Non-pigmented ciliary epithelial cell (primary cell): ENCODE measurements at regions not wholly inside any gene's neighbourhood (a gene's known extent, or its start where the extent isn't known, plus 50 kb on each side); places are given as distances from the start of the nearest gene placed in this dataset.
A peak's percentile ranks its signal among the peaks of the same experiment; 100 is the strongest.

Experiments used
- DNase-seq: peaks from one replicate; pipeline ENCODE4 v3.0.0-alpha.2; 2010; ENCODE audit warnings: low read depth

DNA sequence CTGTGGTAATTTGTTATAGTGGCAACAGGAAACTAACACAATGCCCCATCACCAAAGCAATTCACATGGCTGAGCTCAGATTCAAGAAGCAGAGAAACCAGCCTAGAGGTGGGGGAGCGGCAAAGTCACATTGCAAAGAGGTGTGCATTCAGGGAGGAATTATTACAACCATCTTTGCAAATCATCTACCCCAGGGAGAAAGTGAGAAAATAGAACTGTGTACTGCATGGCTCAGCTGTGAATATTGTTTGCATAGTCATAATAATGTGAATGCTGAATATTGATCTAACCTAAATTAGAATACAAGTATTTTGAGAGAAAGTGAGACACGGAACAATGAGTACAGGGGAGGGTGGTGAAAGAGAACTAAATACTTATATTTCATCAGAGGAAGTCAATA lies 387.9 kb downstream of the BCOR start:
- DNase-seq: no peak

DNA sequence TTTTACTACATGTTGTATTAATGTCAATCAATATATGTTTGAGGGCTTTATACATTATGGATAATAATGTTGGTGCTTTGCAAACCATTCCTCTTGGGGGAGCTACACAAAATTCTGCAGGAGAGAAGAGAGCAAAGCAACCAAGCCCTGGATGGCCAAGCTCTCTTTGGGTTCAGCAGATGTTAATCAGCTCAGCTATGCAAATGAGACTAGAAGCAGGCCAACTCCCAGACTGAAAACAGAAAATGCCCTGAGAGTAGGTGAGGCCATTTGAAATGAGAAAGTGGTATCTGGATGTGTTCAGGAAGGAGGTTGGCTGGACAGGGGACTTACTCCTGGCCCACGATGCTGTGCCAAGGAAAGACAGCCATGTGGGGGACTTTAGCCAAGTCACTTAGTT lies 387.0 kb downstream of the BCOR start:
- no peak for DNase-seq

DNA sequence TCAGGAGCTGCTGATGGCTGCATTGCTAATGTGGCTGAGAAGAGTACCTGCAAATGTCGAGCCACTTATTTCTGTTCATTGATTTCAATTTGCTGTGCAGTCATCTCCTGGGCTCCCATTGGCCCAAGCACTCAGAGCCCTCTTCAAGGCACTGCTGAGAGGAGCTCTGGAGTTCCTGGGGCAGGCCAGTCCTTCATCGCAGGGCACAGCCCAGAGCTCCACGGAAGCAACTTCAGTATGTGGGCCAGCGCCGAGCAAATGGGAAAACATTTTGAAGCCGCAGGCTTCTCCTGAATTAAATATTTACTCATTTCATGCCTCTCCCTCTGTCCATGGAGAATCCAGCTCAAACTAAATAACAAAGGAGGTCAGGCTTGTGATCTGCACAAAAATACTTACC lies 383.3 kb downstream of the BCOR start:
- no peak for DNase-seq

DNA sequence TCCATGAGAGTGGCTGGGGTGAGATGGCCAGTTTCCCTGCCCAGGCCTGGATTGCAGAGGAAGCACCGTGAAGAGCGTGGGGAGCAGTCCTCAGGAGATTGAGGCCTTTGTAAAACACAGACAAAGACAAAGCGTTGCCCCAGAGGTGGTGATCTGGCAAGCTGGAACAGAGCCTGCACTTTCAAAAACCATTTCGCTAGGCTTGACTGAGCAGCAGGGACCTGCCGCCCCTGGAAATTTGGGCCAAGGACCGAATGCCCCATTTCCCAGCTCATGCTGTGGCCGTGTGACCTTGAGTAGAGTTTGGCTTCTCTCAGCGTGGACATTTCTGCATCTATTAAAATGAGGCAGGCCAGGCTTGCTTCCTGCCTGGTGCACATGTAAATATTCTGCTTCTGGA lies 381.4 kb downstream of the BCOR start:
- no peak for DNase-seq

GRCh38 chrX:39716802-39717540 lies 380.8 kb downstream of the BCOR start:
- DNase-seq: no peak

- no peak for DNase-seq
Observed at GRCh38 chrX:39718981-39719380, 378.8 kb downstream of the BCOR start.

GRCh38 chrX:39720945-39721344 lies 376.8 kb downstream of the BCOR start:
- no peak for DNase-seq

GRCh38 chrX:39721566-39722279 lies 376.0 kb downstream of the BCOR start:
- DNase-seq: no peak

GRCh38 chrX:39724544-39724943 lies 373.2 kb downstream of the BCOR start:
- DNase-seq: no peak

DNA sequence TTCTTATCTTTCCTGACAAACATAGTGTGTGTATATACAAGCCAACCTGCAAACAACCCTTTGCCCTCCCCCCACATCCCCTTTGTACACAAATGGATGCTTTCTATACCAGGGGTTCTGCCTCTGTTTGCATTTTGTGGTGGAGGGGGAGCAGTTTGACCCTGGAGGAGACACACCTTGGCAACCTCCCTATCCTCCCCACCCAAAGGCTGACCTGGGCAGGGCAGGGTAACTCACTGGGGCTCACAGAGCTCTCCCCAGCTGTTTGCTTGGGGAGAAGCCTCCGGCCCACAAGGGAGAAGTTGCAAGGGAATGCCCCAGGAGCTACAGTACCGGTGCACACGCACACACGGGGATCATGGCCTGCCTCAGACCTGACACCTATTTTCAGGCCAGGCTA lies 372.6 kb downstream of the BCOR start:
- no peak for DNase-seq

GRCh38 chrX:39725928-39726619 lies 371.7 kb downstream of the BCOR start:
- DNase-seq: peak; percentile 61

DNA sequence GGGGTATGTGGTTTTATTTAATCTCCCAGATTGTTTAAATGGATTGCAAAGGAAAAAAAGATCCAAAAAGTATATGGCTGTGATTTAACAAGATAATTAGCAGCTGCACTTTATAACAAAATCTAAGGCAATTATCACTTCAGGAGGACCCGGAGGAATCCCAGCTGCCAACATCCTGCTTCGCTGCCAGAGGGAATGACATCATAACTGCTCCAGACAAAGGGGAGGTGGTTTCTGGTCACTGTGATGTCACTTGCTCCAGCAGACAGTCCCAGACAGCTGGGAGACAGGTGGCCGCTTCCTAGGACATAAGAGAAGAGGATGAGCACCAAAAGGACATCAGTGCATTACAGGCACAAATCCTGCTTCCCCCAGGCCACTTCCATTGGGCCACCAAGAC lies 371.0 kb downstream of the BCOR start:
- DNase-seq: no peak

GRCh38 chrX:39728025-39728424 lies 369.7 kb downstream of the BCOR start:
- no peak for DNase-seq

DNA sequence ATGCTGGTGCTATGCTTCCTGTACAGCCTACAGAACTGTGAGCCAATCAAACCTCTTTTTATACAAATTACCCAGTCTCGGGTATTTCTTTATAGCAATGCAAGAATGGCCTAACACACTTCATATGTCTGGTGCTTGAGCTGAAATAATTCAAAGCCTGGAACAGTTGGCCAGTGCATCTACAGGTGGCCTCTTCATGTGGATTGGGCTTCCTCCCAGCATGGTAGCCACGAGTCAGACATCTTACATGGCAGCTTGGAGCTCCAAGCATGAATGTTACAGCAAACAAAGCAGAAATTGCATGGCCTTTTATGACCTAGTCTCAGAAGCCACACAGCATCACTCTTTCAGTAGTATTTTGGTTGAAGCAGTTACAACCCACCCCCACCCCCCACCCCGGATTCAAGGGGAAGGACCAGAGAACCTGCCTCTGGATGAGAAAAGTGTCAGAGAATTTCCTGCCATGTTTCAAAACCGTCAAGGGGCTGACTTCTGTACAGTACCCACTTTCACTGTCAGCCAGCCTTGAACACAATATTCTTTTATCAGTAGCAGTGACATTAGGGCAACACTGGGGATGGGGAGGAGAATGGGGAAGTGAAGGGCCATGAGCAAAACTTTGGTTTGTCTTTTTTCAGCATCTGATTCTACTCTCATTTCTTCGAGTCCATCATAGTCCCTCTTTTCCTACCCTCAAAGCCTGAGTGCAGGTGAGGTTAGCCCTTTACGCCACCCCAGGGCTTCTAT lies 368.7 kb downstream of the BCOR start:
- no peak for DNase-seq

DNA sequence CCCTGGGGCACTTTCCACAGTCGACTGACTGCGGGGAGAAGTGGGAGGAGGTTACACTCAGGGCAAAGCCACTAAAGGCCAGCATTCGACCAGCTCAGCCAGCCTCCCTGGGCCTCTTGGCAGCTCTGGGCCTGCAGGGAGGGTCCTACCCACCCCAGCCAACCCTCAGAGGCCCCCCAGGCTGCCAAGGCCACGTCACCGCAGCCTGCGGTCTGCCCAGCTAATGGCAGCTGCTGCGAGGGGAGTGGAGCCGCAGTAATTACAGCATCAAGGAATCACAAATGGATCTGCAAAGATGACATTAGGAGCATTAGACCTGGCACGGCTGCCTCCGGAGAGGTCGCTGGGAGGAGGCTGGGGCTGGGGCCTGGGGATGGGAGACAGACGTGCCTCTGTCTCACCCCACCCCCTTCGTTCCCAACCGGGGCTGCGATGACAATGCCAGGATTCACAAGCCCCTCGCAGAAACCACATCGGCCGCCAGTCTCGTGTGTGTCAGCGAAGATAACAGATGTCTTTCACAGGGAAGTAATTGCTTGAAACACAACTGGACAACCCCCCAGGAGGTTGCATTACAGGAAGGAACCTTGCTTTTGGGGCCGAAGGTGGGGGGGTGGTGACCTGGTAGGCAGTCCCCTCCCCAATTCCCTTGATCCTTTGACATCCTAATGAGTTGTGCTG lies 367.6 kb downstream of the BCOR start:
- DNase-seq: no peak

DNA sequence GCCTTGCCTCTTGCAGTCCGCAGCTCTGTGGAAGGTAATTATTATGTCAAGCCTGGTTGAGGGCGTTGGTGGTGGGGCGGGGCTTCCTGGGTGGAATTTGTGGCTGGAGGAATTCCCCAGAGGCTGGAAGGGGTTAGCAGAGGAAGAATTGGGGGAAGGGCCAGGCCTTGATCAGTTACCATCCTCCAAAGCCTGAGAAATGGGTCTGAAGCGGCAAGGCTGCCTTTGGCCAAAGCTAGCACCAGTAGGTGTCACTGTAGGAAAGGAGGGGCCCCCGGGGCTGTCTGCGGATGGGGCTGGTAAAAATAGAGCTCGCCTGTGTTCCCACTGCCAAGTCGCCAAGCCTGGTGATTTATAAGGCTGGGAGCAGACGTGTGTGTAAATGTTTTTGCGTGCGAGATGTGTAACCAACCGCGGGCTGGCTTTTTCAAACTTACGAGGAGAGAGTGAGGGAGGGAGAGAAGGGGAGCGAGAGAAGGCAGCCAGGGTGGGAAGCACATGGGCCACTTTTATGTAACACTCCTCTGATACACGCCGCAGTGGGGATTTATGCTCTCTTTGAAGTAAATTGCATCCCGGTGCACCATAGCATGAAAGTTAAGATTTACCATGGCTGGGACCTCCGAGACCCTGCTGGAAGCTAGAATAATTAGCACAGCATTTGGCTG lies 367.0 kb downstream of the BCOR start:
- no peak for DNase-seq

DNA sequence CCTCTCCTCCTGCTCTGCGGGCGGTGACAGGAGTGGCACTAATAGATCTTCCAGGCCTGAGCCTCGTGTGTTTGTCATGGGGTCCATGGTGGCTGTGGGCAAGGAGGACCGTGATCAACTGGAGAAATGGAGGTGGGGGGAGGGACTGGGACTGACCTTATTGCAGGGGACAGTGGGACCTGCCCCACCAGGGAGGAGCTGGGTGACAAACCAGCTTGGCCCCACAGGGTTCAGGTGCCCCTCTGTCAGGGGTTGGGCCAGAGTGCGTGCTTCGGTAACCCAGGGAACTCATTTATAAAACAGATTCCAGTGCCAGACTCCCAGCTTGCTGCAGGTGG lies 366.5 kb downstream of the BCOR start:
- DNase-seq: no peak

DNA sequence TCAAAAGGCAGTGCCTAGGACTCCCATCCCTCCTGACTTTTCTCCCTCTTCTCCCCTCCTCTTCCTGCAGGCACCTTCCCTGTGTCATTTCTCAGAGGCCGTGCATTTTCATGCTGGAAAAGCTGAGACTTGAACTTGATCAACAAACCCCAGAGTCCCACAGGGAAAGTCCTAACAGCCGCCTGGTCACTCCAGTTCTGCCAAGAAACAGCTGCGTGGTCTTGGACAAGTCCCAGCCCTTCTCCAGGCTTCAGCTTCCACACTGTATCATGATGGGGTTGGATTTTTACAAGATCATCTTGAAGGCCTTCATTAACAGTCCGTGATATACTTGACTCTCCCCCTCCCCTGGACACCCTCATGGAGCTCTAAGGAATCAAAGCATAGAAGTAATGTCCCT lies 366.0 kb downstream of the BCOR start:
- no peak for DNase-seq

DNA sequence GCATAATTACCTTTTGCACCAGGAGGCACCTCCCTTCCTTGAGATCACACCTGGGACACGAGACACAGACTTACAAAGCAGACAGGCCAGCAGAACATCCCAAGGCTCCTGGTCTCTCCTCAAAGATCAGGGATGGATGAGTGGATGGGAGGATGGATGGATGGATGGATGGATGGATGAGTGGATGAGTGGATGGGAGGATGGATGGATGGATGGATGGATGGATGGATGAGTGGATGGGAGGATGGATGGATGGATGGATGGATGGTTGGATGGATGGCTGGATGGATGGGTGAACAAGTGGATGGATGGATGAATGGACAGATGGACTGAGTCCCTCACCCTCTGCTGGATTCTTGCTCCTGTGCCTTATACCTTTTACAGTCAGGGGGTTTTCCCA lies 364.0 kb downstream of the BCOR start:
- no peak for DNase-seq

GRCh38 chrX:39734174-39734776 lies 363.5 kb downstream of the BCOR start:
- DNase-seq: no peak
